MV-4-11 (cell line): ENCODE measurements at regions not wholly inside any gene's neighbourhood (a gene's known extent, or its start where the extent isn't known, plus 50 kb on each side); places are given as distances from the start of the nearest gene placed in this dataset.

ENCODE experiments used
- DNase-seq: peaks from one replicate; lab custom pipeline; 2025; lab: John Stamatoyannopoulos, UW

- DNase-seq: no peak
Observed at GRCh38 chr4:79466621-79467020, 58.6 kb upstream of the GK2 start.
